SH-SY5Y (cell line): ENCODE measurements at regions not wholly inside any gene's neighbourhood (a gene's known extent, or its start where the extent isn't known, plus 50 kb on each side); places are given as distances from the start of the nearest gene placed in this dataset.

Experiments used
- GATA2 ChIP-seq: IDR thresholded peaks from 2 replicates; pipeline ENCODE4 v1.6.1; 2011; ENCODE audit warnings: mild to moderate bottlenecking, low read depth, low read length
- GATA3 ChIP-seq: IDR thresholded peaks from 2 replicates; pipeline ENCODE4 v1.6.1; 2011; ENCODE audit warnings: low read depth, mild to moderate bottlenecking, low read length, moderate library complexity

DNA sequence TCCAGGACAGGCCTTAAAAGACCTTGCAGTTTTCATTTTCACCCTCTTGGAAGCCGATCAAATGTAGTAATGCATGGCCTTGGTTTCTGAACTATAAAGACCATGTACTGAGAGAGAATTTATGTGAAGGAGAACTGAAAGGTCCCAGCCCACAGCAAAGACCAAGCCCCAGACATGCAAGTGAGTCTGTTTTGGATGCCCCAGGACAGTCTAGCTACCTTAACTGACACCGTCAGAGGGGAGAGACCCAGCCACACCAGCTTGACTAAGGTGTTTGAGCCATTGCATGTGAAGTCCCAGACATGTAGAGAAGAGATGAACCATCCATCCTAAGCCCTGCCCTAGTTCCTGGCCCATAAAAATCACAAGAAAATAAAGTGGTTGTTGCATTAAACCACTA lies 316.8 kb upstream of the GATB start:
- no peak for TF ChIP-seq GATA3
- TF ChIP-seq GATA2: no peak

GRCh38 chr4:152075253-152075928 lies 314.6 kb upstream of the GATB start:
- TF ChIP-seq GATA3: no peak
- TF ChIP-seq GATA2: no peak

DNA sequence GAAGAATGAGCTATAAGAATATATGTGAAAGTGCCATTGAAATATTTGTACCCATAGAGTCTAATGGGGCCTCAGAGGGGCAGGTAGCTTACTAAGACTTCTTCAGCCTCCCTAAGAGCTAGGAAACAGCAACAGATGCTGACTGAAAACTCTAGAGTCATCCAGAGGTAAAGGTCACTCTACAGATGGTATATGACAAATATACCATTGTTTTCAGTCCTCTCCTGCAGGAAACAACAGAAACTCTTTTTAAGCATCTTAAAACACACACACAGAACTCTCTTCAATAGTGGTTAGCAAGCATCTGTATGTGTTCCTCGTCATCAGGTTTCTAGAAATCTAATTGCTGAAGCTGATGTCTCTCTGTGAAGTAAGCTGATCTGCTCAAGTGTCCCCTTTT lies 313.8 kb upstream of the GATB start:
- TF ChIP-seq GATA2: no peak
- no peak for TF ChIP-seq GATA3

DNA sequence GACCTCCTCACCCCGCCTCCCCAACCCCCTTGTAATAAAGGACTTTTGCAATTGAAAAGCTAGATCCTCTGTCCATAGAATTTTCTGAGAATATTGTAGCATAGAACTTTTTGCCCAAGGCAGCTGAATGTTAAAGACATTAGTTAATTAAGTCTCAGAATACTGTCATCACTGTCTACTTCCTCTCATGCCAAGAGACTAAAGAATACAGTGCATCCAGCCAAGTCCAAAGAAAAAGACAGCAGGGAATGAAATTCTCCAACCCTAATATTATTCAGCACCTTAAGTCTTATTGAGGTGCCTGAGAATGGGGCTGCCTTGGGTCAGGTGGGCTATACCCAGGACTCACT lies 313.3 kb upstream of the GATB start:
- TF ChIP-seq GATA3: no peak
- TF ChIP-seq GATA2: no peak

DNA sequence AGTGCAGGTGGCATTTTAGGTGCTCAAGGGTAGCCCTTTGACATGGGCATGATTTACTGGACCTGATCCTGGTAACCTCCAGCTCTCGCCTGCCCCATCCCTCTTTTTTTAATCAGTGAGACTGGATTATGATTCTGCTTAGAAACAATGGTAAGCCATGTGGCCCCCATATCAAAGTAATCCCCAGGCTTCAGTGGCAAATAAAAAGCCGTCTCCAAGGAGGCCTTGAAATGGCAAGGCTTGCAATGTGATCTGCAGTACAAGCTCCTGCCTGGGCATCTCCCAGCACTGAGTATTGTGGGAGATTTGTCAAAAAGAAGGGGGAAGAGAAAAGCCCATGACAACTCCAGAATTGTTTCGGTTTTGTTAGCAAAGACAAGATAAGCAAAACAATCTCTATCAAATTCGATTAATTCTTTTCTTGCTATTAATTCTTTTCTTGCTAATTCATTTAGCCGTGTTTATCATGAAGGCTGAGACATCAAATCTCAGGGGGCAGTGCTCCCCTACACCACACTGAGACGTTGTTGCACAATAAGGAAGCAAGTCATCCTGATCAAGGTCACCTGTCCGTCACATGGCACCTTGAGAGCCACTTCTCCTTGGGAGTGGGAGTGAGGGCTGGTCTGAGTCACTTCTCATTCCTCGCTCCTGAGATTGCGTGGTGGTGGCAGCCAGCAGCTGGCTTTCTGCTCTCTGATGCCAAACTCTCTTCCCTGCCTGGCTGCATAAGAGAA lies 312.7 kb upstream of the GATB start:
- TF ChIP-seq GATA2: no peak

GRCh38 chr4:152072906-152073305 lies 312.1 kb upstream of the GATB start:
- no peak for TF ChIP-seq GATA3
- TF ChIP-seq GATA2: no peak

DNA sequence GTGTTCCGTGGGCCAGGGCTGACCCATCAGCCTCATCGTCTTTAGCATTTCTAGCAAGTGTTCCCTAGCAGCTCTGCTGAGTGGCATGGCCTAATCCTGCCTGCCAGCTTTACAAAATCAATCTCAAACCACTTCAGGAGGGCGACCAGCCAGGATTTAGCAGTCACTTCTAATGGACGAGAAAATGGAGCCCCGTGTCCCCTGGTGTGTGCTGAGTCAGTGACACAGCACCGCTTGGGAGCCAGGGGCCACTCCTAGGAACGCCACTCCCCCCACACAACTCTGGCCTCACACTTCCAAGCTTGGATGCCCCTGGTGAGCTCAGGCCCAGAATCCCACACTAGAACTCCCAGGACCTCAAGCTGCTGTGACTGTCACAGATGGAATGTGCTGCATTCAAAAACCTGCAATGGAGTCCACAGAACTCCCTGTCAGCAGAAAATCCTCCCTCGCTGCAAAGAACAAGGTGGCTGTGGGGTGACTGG lies 311.2 kb upstream of the GATB start:
- TF ChIP-seq GATA3 (no peak), GATA2 (no peak)

DNA sequence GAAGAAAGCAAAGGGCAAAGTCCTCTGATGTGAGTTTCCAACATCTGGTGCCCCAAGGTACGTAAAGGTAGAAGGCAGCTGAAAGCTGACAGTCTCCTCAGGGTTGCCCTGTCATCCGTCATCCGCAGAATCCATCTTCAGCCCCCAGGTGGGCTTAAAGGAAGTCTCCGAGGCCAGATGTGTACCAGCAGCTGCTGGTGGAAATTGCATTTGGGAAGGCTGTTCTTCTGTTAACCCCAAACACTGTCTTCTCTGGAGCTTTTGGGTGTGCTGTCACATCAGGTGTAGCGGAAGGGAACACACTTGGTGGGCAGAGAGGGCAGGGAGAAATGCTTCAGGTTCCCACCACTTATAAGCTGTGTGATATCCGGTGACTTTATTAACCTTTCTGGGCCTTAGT lies 310.0 kb upstream of the GATB start:
- TF ChIP-seq GATA3: no peak
- no peak for TF ChIP-seq GATA2

GRCh38 chr4:152068866-152069265 lies 308.1 kb upstream of the GATB start:
- TF ChIP-seq GATA3 (no peak), GATA2 (no peak)

DNA sequence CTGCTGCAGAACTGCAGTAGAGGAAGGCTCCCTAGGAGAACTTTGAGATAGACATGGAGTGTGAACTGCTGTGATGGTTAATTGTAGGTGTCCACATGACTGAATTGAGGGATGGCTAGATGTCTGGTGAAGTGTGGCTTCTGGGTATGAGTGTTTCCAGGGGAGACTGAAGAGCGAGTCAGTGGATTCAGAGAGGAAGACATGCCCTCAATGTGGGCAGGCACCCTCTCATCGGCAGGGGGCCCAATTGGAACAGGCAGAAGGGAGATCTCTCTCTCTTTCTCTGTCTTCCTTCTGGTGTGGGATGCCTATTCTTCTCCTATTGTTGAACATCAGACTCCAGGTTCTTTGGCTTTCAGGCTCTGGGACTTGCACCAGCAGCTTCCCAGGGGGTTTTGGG lies 304.7 kb upstream of the GATB start:
- TF ChIP-seq GATA2: no peak
- TF ChIP-seq GATA3: no peak

- TF ChIP-seq GATA3 (no peak), GATA2 (no peak)
These were observed 303.9 kb upstream of the GATB start for GRCh38 chr4:152064753-152065152.

GRCh38 chr4:152064282-152064681 lies 303.5 kb upstream of the GATB start:
- TF ChIP-seq GATA2 (no peak), GATA3 (no peak)

GRCh38 chr4:152063621-152064240 lies 302.9 kb upstream of the GATB start:
- TF ChIP-seq GATA2 (peak; percentile 99), GATA3 (peak; percentile 94)

- no peak for TF ChIP-seq GATA3
- TF ChIP-seq GATA2: no peak
These were observed 302.3 kb upstream of the GATB start for GRCh38 chr4:152062936-152063620.

GRCh38 chr4:152054731-152055130 lies 293.9 kb upstream of the GATB start:
- TF ChIP-seq GATA3 (peak; percentile 72), GATA2 (peak; percentile 56; the same call in 1 of the 2 replicates)

GRCh38 chr4:152052451-152053057 lies 291.7 kb upstream of the GATB start:
- TF ChIP-seq GATA3 (no peak), GATA2 (no peak)
